SW 1271 (cell line): ENCODE measurements at regions not wholly inside any gene's neighbourhood (a gene's known extent, or its start where the extent isn't known, plus 50 kb on each side); places are given as distances from the start of the nearest gene placed in this dataset.

Experiments used
- DNase-seq, 2 experiments: peaks; one replicate each; lab custom pipeline; 2025; lab: John Stamatoyannopoulos, UW

- no peak for DNase-seq
Observed at GRCh38 chr10:123952099-123952498, 60.5 kb upstream of the CPXM2 start.

GRCh38 chr10:123948030-123948823 lies 56.6 kb upstream of the CPXM2 start:
- DNase-seq, result no peak

- DNase-seq, result peak in 1 of 2 experiments; percentile 16
Observed at GRCh38 chr10:123945325-123945920, 53.8 kb upstream of the CPXM2 start.

- DNase-seq, result no peak
Observed at GRCh38 chr10:123944661-123945060, 53.1 kb upstream of the CPXM2 start.

GRCh38 chr10:123943307-123943706 lies 51.7 kb upstream of the CPXM2 start:
- DNase-seq, result no peak

GRCh38 chr10:123942114-123942861 lies 50.7 kb upstream of the CPXM2 start:
- DNase-seq, result no peak
